ENCODE measurements at regions not wholly inside any gene's neighbourhood (a gene's known extent, or its start where the extent isn't known, plus 50 kb on each side); places are given as distances from the start of the nearest gene placed in this dataset.
"Not testable (repeated sequence)": the region's sequence is repeated elsewhere in the genome, so short reads cannot be mapped to it uniquely, and the experiment has no call there.

GRCh38 chr3:186439725-186440124 lies 77.7 kb upstream of the DGKG start:
- WGBS (ENCODE audit: insufficient coverage), result 96% methylated on average over 3 of the region's 6 CpGs
- Histone ChIP-seq H3K4me1 (ENCODE audit: control insufficient read depth in 2 of 2, insufficient read depth in 2 of 2, low read length in 2 of 2) (no peaks in the 10 kb centered on the region), H3K9me3 (ENCODE audit: control extremely low read depth in 1 of 3, control insufficient read depth in 2 of 3, insufficient read depth in 1 of 3, low read length in 2 of 3) (no peaks in the 10 kb centered on the region), H3K4me2 (replicated peaks; ENCODE audit: low read depth, low read length, poor library complexity, severe bottlenecking) (no peak overlapping the region), H4K20me1 (ENCODE audit: control insufficient read depth, insufficient read depth, low read length, poor library complexity, severe bottlenecking) (no peaks in the 10 kb centered on the region), H3K36me3 (replicated peaks in 1 of 2; ENCODE audit: control extremely low read depth in 1 of 2, control insufficient read depth in 1 of 2, extremely low read depth in 1 of 2, insufficient read depth in 2 of 2, low read length in 1 of 2) (no peaks in the 10 kb centered on the region), H3K4me3 (ENCODE audit: control extremely low read depth in 1 of 5, extremely low read depth in 1 of 5, insufficient read depth in 1 of 5, low read depth in 2 of 5, low read length in 4 of 5) (no peak overlapping the region), H3K27me3 (replicated peaks in 1 of 4; ENCODE audit: control extremely low read depth in 1 of 4, control insufficient read depth in 3 of 4, insufficient read depth in 4 of 4, low read length in 3 of 4) (no peaks in the 10 kb centered on the region), H3K27ac (ENCODE audit: low read length in 2 of 2) (no peak overlapping the region), H2AFZ (ENCODE audit: insufficient read depth, low read depth, low read length, poor library complexity, severe bottlenecking) (no peak overlapping the region), H3K9ac (ENCODE audit: low read length) (no peak overlapping the region), H3K79me2 (ENCODE audit: control insufficient read depth, insufficient read depth, low read length) (no peaks in the 10 kb centered on the region)
- Mint-ChIP-seq H3K4me1 (no peaks in the 10 kb centered on the region), H3K4me3 (no peak overlapping the region), H3K27me3 (no peaks in the 10 kb centered on the region), H3K27ac (no peak overlapping the region), H3K9me3 (ENCODE audit: insufficient read depth) (no peaks in the 10 kb centered on the region)
- CTCF ChIA-PET, result no interaction called here
- intact Hi-C loops (cut with micrococcal nuclease), result no loop called here
- POLR2A ChIA-PET, result no interaction called here
- TF ChIP-seq EZH2 (IDR thresholded peaks at IDR 0.05; ENCODE audit: borderline replicate concordance, insufficient read depth, low read depth, low read length, poor library complexity, severe bottlenecking), result no peak
- TF ChIP-seq, protein P1, sequence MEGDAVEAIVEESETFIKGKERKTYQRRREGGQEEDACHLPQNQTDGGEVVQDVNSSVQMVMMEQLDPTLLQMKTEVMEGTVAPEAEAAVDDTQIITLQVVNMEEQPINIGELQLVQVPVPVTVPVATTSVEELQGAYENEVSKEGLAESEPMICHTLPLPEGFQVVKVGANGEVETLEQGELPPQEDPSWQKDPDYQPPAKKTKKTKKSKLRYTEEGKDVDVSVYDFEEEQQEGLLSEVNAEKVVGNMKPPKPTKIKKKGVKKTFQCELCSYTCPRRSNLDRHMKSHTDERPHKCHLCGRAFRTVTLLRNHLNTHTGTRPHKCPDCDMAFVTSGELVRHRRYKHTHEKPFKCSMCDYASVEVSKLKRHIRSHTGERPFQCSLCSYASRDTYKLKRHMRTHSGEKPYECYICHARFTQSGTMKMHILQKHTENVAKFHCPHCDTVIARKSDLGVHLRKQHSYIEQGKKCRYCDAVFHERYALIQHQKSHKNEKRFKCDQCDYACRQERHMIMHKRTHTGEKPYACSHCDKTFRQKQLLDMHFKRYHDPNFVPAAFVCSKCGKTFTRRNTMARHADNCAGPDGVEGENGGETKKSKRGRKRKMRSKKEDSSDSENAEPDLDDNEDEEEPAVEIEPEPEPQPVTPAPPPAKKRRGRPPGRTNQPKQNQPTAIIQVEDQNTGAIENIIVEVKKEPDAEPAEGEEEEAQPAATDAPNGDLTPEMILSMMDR (IDR thresholded peaks at IDR 0.05), result no peak
- DNase-seq (no peak), ATAC-seq (ENCODE audit: low read depth) (no peak)

DNA sequence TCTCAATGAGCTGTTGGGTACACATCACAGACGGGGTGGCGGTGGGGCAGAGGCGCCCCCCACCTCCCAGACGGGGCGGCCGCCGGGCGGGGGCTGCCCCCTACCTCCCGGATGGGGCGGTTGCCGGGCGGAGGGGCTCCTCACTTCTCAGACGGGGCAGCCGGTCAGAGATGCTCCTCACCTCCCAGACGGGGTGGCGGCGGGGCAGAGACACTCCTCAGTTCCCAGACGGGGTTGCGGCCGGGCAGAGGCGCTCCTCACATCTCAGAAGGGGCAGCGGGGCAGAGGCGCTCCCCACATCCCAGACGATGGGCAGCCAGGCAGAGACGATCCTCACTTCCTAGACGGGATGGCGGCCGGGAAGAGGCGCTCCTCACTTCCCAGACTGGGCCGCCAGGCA lies 73.3 kb upstream of the DGKG start:
- POLR2A ChIA-PET, H3K27ac Mint-ChIP-seq: not testable (repeated sequence)

More for the DNA sequence above, 73.3 kb upstream of the DGKG start:
- H3K27me3 ChIP-seq (replicated peaks in 1 of 4; ENCODE audit: control extremely low read depth in 1 of 4, control insufficient read depth in 3 of 4, insufficient read depth in 4 of 4, low read length in 3 of 4); H3K9ac ChIP-seq (ENCODE audit: low read length); H3K4me2 ChIP-seq (replicated peaks; ENCODE audit: low read depth, low read length, poor library complexity, severe bottlenecking); H3K27ac ChIP-seq (ENCODE audit: low read length in 2 of 2); H2AFZ ChIP-seq (ENCODE audit: insufficient read depth, low read depth, low read length, poor library complexity, severe bottlenecking); intact Hi-C loops (cut with micrococcal nuclease); H4K20me1 ChIP-seq (ENCODE audit: control insufficient read depth, insufficient read depth, low read length, poor library complexity, severe bottlenecking); H3K4me1 ChIP-seq (ENCODE audit: control insufficient read depth in 2 of 2, insufficient read depth in 2 of 2, low read length in 2 of 2); H3K9me3 ChIP-seq (ENCODE audit: control extremely low read depth in 1 of 3, control insufficient read depth in 2 of 3, insufficient read depth in 1 of 3, low read length in 2 of 3); ATAC-seq (ENCODE audit: low read depth); CTCF ChIA-PET; H3K4me1 Mint-ChIP-seq; H3K36me3 ChIP-seq (replicated peaks in 1 of 2; ENCODE audit: control extremely low read depth in 1 of 2, control insufficient read depth in 1 of 2, extremely low read depth in 1 of 2, insufficient read depth in 2 of 2, low read length in 1 of 2); H3K4me3 Mint-ChIP-seq; DNase-seq; H3K27me3 Mint-ChIP-seq; H3K79me2 ChIP-seq (ENCODE audit: control insufficient read depth, insufficient read depth, low read length); H3K4me3 ChIP-seq (ENCODE audit: control extremely low read depth in 1 of 5, extremely low read depth in 1 of 5, insufficient read depth in 1 of 5, low read depth in 2 of 5, low read length in 4 of 5); H3K9me3 Mint-ChIP-seq (ENCODE audit: insufficient read depth): not testable (repeated sequence)
- WGBS (ENCODE audit: insufficient coverage), result 95% methylated on average over 25 of the region's 30 CpGs

Measured in B cell (primary cell).